ENCODE measurements at regions not wholly inside any gene's neighbourhood (a gene's known extent, or its start where the extent isn't known, plus 50 kb on each side); places are given as distances from the start of the nearest gene placed in this dataset.

- TF ChIP-seq POLR2AphosphoS5 (IDR thresholded peaks at IDR 0.05; ENCODE audit: low read depth, low read length) (no peak), TAF1 (IDR thresholded peaks at IDR 0.05; ENCODE audit: borderline replicate concordance, insufficient read depth, low read length) (no peak)
- TF ChIP-seq, protein P1, sequence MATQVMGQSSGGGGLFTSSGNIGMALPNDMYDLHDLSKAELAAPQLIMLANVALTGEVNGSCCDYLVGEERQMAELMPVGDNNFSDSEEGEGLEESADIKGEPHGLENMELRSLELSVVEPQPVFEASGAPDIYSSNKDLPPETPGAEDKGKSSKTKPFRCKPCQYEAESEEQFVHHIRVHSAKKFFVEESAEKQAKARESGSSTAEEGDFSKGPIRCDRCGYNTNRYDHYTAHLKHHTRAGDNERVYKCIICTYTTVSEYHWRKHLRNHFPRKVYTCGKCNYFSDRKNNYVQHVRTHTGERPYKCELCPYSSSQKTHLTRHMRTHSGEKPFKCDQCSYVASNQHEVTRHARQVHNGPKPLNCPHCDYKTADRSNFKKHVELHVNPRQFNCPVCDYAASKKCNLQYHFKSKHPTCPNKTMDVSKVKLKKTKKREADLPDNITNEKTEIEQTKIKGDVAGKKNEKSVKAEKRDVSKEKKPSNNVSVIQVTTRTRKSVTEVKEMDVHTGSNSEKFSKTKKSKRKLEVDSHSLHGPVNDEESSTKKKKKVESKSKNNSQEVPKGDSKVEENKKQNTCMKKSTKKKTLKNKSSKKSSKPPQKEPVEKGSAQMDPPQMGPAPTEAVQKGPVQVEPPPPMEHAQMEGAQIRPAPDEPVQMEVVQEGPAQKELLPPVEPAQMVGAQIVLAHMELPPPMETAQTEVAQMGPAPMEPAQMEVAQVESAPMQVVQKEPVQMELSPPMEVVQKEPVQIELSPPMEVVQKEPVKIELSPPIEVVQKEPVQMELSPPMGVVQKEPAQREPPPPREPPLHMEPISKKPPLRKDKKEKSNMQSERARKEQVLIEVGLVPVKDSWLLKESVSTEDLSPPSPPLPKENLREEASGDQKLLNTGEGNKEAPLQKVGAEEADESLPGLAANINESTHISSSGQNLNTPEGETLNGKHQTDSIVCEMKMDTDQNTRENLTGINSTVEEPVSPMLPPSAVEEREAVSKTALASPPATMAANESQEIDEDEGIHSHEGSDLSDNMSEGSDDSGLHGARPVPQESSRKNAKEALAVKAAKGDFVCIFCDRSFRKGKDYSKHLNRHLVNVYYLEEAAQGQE (IDR thresholded peaks at IDR 0.05; ENCODE audit: insufficient read depth in 1 of 2, low read depth in 2 of 2, low read length in 2 of 2) = no peak
These were observed 201.7 kb upstream of the PFN2 start for GRCh38 chr3:150172356-150172755.

Measured in PFSK-1 (cell line).